ENCODE measurements at regions not wholly inside any gene's neighbourhood (a gene's known extent, or its start where the extent isn't known, plus 50 kb on each side); places are given as distances from the start of the nearest gene placed in this dataset.

DNA sequence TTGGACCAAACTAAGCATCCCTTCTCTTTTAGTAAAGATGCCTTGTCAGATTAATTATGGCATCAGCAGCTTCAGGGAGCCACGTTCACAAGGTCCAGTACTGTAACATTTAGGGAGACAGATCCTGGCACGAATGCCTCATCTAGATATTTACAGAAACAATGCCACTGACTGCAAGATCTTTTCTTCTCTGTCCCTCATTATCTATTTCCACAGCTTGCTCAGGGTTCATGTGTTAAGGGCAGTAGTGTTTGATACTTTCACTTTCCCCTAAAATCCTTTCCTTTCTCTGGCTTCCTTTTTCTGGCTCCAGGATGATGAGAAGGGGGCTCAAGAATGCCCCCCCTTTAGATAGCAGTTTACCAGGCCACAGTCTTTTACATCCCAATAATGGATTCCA lies 393.9 kb downstream of the BCL11A start:
- DNase-seq, result no peak

DNA sequence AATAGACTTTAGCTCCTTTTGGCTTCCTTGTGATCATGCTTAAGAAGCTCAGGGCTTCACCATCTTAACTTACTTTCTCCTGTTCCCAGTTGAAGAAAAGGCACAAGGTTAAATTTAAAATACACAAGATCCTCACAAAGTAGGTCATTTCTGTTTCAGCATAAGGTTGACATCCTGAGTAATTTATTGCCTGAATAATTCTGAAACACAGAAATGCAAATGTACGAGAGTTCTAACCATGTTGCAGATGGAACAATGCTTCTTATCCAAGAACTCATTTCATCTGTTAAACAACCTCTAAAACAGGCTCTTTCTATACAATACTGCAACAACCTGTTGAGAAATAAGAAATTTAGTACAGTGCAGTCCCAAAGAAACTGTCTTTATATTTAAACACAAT lies 395.2 kb downstream of the BCL11A start:
- no peak for DNase-seq

DNA sequence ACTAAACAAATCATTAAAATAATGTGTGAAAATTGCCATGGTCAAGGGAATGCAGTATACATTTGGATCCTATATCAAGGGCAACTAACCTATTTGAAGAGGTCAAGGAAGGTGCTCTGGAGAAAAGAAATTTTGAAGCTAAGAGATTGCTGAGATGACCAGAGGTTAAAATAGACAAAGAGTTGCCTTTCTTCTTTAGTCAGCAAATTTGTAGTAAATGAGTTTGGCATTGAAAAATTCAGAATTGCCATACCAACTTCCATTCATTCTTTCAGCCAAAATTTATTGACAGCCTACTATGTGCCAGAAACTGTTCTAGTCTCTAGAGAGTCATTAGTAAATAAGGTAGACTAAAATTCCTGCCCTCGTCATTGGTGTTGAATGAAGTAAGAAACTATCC lies 396.2 kb downstream of the BCL11A start:
- DNase-seq, result no peak

DNA sequence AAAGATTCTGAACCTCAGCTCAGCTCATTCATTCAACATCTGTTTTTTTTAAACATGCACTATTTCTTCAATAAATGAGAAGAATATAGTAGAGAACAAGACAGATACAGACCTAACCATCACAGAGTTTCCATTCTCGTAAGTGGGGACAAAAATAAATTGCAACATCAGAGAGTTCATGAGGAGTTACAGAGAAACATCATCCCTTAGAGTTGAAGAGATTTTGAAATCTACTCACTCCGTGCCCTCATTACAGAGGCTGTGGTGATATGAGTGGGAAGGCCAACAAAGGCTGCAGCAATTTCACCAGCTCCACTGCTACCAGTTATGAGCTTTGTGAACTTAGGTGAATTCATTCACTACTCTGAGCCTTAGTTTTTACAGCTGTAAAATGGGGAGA lies 399.3 kb downstream of the BCL11A start:
- no peak for DNase-seq

DNA sequence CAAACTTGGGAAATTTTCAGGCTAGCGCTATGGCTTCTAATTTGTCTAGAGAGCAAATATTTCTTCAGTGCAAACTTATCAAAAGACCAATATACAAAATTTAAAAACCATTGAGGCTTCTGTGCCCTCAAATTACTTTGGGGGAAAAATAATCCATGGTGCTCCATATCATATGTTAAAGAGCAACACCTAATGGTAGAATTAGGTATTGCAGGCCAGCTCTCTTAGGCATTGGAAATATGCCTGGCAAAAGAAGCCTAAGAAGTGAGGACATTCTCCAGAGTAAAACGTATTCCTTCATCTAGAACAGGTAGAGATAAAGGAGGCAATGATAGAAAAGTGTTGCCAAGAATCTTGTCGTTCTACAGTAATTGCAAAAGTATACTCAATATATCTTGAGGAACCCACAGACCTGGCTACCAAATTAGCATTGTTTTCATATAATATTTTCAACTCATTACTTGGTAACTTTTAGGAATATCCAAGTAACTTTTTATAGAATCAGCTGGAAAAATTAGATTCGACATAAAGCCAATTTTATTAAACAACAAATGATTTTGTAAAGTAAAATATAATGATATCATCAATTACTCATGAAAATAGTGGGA lies 401.1 kb downstream of the BCL11A start:
- peak in 1 of 3 donors; percentile 2 for DNase-seq

DNA sequence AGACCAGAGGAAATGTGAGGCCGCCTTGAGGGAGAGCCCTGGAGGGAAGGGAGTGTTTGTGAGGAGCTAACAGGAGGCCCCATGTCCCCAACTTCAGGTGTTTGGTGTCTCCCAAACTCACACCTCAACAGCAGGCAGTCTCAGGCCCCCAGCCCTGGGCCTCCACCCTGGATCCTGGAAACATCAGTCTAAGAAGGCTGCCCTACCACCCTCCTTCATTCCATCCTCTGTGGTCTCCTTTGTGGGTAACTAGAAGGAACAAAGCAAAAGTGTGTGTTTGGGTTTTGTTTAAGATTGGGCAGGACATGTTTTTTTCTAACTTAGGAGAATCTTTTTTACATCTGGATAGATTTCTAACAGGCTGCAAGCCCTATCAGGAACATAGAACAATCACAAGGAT lies 404.3 kb downstream of the BCL11A start:
- no peak for DNase-seq

DNA sequence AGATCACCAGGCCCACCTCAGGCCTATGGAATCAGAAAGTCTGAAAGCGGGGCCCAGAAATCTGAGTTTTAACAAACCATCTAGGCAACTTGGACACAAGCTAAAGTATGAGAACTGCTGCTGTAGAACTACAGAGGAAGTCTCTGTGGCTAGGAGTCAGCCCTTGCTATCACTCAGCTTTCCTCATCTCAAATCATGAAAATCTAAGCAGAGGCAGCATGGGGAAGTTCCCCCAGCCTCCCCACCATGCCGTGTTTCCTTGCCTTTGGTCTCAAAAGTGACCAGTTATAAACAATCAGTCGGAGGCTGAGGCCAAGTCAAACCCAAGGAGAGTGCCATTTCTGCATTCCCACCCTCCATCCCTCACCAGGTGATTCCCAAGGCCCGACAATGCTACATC lies 404.7 kb downstream of the BCL11A start:
- DNase-seq, result no peak

DNA sequence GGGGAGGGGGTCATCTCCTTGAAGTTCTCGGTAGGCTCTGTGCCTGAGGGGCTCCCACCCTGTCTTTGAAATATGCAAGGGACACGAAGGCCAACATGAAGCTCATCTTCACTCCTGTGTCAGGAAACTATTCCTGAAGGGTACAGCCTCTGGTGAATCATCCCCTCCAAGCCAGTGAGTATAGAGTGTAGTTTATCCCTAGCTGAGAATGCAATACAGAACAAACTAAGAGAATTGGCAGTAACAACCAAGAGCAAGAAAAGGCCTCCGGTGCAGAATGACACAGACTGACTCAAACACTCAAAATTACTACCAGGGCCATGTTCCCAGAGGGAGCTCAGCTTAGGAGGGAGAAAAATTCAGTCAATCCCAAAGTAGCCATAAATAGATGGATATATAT lies 413.3 kb downstream of the BCL11A start:
- peak in 2 of 3 donors; percentile 11 to 28 for DNase-seq

DNA sequence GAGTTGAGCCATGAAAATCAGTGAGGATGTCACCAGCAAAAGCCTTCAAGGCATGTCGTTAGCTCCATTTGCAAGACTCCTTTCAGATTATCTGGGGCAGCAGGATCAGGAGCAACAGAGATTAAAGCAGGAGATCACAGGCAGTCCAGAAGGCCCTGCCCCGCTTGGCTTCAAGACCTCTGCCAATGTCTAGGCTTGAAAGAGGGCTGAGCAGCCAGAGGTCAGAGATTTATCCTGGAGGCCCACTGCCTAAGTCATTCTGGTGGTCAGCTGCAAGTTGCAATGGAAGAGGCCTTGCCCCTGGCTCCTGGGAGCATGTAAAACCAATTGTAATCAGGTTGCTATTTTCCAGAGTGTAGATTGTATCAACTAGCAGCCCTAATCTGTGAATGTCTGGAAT lies 416.5 kb downstream of the BCL11A start:
- no peak for DNase-seq

DNA sequence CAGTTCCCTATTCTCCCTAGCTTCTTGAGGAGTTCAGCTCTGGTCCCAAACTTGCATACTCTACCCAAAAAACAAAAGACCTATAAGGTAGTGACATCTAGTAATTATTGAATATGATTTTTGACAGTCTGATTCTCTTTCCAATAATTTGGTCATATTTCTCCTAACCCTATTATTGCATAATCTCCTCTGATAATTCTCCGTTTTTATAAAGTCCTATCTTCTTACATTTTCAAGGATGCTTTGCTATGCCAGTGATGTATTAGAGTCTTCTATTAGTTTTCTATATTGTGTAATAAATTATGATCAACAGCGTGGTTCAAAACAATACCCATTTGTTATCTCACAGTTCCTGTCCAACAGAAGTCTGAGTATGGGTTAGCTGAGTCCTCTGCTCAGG lies 426.3 kb downstream of the BCL11A start:
- DNase-seq, result no peak

DNA sequence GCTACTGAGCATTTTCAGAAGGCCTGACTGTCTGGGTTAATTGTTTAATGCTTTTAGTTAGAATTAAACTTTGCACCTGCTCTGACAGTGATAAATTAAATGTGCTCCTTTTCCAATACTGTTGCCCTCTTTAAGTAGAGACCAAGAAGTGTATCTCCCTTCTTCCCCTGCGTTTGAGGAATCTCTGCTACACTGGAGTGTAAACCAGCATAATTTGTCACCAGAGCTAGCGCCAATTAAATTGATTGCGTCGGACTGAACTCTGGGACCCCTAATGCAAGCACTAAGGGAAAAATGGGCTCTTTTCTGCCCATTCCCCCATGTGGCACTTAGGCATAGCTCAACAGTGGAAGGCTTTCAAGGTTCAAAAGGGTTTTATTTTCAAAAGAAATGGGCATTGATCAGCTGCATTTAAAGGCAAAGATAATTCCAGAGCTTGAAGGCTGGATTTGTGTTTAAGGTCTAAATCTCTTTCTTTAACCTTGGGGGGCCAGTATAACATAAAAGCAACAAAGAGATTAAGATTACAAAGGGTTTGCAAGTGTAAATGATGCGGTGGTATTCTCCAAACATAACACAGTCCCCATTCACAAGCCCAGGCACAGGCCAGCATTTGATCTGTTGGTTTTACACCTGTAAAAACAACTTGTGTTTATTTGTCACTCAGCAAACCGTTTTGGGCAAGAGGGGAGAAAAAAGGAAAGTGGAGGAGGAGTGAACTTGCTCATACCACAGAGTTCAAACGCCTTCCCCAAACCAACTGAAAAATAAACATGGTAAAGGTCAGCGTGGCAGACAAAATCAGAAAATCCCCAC lies 427.6 kb downstream of the BCL11A start:
- DNase-seq, result no peak

DNA sequence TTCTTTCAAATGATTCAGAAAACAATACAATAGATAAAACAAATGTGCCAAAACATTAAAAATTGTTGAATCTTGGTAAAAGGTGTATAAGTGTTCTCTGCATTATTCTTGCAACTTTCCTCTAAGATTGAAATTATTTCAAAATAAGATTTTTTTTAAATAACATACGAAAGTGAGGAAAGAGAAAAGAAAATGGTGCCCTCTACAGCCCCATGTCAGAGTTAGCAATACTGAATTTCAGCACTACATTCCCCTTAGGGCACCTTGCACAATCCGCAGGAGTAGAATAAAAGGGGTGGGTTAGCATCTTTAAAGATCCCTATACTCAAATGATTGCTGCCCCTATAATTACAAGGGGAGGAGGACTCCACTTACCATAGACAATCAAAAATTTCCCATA lies 433.7 kb downstream of the BCL11A start:
- DNase-seq, result no peak

DNA sequence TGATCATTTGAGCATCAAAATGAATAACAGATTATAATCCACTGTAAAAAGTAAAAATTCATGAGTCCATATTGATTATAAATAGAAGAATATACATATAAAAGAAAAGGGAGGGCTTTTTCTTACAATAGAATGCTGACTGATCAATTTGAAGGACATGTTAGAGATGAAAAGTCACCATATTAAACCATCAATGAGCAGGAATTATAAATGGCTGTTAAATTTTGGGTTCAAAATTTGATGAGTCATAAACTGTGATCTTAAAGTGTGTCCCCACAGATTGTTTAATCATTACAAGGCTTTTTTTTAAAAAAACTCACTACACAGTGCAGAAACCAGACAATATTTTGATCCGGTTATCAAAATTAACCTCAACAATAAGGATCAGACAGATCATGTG lies 434.5 kb downstream of the BCL11A start:
- DNase-seq, result no peak

DNA sequence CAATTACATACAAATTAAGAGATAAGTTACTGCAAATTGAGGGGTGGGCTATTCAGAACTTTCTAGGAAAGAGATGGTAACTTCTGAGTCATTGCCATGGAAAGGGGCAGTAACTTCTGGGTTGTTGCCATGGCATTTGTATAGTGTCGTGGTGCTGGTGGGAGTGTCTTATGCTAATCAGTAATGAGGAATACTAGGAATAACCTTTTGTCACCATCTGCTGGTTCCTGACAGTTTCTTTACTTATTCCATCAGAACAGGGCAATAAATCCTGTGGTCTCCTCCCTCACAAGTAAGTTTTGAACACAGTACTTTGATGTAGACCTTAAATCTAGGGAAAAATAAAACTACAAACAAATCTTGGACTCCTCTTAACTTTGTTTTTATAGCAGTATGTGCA lies 435.4 kb downstream of the BCL11A start:
- no peak for DNase-seq

DNA sequence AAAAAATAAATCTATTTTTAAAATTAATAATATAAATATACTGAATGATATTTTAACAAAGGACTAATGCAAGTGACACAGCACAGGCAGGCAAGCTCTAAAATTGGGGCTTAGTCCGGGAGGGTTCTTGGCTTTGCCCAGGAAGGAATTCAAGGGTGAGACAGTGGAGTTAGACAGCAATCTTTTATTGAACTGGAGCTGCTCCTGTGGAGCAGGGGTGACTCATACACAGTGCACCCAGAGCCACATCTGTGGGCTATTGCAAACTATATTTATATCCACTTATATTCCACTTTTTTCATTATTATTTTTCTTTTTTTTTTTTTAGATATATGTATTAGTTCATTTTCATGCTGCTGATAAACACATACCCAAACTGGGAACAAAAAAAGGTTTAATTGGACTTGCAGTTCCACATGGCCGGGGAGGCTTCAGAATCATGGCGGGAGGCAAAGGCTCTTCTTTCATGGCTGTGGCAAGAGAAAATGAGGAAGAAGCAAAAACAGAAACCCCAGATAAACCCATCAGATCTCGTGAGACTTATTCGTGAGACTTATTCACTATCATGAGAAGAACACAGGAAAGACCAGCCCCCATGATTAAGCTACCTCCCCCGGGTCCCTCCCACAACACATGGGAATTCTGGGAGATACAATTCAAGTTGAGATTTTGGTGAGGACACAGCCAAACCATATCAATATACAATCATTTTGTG lies 437.1 kb downstream of the BCL11A start:
- no peak for DNase-seq

DNA sequence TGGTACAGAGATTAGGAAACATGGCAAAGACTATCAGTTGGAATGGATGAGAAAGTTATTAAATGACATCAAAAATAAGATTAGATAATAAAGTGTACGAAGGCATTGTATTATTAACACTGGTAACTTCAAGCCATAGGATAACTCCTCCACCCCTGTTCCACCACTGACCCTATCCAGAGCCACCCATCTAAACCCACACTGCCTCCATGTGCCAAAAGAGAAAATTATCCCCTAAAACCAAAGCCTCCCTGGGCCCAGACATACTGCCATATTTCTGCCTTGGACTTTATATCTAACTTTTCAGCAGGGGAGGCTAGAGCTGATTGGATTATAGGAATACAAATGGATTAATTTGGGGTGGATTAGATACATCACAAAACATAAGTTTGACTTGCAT lies 443.7 kb downstream of the BCL11A start:
- no peak for DNase-seq

DNA sequence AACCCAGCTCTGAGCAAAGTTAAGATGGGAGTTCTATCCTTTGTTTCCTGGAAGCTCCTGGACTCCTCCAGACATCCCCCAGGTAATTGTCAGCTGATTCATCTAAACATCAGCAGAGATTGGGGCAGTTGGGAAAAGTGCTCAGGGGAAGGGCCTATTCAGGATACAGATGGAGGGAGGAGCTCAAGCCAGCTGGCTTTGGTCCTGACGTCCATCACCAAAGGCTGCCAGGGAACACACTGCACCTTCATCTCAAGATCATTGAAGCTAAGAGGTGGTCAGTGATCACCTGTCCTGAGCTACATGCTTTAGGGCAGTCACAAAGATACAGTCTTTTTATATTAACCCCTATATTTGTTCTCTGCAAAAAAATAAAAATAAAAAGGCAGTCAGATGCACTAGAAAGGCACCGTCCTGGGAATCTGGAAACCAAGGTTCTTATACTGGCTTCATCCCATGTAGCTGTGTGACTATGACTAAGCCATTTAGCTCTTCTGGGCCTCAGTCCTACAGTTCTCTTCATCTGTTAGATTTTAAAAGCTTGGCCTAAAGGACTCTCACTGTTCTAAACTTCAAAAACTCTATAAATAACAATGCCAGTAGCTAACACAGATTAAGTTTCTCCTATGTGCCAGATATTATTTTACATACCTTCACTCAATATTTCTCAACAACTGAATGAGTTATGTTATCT lies 446.5 kb downstream of the BCL11A start:
- DNase-seq, result no peak

DNA sequence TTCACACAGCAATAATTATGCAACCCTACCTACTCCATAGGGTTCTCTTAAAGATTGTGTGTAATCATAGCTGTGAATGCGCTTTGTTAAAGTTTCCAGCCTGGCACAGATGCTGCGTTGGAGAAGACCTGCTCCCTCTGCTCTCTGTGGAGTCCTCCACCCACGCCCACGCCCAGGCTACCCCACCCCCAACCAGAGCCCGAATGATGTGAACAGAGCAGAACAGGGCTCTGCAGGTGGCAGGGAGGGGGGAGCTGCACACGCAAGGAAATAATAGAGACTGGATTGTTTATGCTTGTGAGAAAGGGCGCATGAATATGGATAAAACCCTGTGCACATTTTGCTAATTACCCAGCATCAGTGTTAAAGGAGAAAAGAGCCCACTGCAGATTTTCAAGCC lies 447.5 kb downstream of the BCL11A start:
- no peak for DNase-seq

DNA sequence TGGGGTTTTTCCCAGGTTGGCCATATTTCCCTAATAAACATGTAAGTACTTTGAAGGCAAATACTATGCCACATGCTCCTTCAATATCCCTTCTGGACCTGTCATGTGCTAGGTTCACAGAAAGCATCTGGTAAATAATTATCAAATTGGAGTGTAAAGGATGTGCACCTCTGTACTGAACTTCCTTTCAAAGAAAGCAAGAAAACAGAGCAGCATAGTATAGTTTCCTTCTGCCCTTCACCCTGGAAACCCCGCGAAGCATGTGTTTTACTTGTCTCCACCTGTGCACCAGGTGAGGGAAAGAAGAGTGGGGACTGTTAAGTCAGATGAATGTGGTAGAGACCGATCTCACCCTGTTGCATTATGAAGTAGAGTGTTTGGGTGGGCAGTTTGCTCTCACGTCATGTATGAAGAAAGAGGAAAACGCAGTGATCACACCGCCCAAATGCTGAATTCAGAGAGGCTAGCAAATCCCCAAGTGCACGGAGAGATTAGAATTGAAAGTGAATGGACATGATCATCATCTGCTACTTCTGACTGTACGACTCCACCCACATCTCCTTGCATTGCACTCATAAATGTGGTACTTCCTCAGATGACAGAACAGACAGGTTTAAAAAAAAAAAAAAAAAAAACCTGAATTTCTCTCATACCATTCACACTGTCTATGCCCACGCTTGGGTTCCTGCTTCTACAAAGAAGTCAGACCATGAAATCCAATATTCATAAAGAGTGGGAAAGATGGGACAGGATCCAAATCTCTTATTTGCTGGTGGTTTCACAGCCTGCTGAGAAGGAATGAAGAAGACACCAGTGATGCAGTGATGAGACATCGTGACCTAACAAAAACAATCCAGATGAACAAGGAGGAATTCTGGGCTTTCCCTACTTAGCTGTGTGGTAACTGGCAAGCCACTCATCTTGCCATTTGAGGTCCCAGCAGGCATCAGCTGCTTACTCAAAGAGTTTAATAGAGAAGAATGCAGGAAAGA lies 448.6 kb downstream of the BCL11A start:
- DNase-seq, result peak in 1 of 3 donors; percentile 84

DNA sequence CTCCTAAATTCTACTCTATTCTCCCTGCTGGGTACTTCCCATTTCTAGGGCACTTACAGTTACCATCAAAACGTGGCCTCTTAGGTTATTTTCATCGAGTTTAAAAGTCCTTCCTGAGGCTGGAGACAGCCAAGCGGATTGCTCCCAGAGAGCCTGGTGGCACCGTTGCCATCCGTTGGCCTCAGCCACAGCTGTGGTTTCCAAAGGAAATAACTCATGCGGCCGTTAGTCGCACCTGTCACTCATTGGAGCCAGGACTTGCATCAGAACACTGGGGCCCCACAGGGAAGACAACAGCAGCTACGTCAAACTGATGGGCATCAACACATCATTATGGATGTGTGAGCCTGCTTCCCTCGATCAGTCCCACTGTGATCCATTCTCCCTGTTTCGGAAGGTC lies 453.4 kb downstream of the BCL11A start:
- no peak for DNase-seq

DNA sequence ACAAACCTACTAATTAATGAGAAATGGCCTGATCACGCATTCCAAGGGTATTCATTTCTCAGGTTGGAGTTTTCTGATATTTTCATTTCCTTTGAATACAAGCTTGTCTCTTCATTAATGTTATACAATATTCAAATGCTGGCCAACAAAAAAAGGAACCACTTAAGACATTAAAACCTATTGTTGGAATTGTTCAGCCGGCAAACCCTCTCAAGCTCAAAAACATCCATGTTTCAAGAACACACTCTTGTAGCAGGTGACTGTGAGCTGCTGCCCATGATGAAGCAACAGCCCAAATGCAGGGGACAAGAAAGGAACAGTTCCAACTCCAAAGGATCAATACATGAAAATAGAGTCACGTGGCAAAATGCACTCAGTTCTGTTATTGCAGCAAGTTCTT lies 454.5 kb downstream of the BCL11A start:
- DNase-seq, result no peak

Measured in muscle of back (tissue), 3 donors.